ENCODE measurements at regions not wholly inside any gene's neighbourhood (a gene's known extent, or its start where the extent isn't known, plus 50 kb on each side); places are given as distances from the start of the nearest gene placed in this dataset.

- no peaks in the 10 kb centered on the region for H3K36me3 ChIP-seq (ENCODE audit: low read depth)
- H3K27ac ChIP-seq = peak overlapping the region; percentile 45
- H3K27me3 ChIP-seq (ENCODE audit: insufficient read depth, low read depth) = no peaks in the 10 kb centered on the region
- no peaks in the 10 kb centered on the region for H3K79me2 ChIP-seq (ENCODE audit: low read depth)
- POLR2A ChIA-PET (ENCODE audit: unreplicated experiment) = no interaction called here
- H3K4me2 ChIP-seq = peak overlapping the region; percentile 7; the same call in 1 of the 2 replicates
- no peak for DNase-seq
- H3K9me3 ChIP-seq (ENCODE audit: insufficient read depth, low read depth) = peaks cover 1% of the 10 kb centered on the region; the same call in 1 of the 2 replicates
- H3K4me1 ChIP-seq (replicated peaks; ENCODE audit: insufficient read depth) = peaks cover 16% of the 10 kb centered on the region
- H2AFZ ChIP-seq = no peak overlapping the region
- no peak overlapping the region for H3K4me3 ChIP-seq
- H4K20me1 ChIP-seq (ENCODE audit: insufficient read depth) = no peaks in the 10 kb centered on the region
- intact Hi-C loops (cut with micrococcal nuclease; ENCODE audit: unreplicated experiment) = no loop called here
- H3F3A ChIP-seq (ENCODE audit: insufficient read depth, low read depth) = no peaks in the 10 kb centered on the region
- TF ChIP-seq CTCF (conservative IDR thresholded peaks at IDR 0.05) (no peak), EZH2 (IDR thresholded peaks at IDR 0.05; ENCODE audit: low read depth) (no peak)
- CTCF ChIA-PET = no interaction called here
- no TSS peak for BruUV-seq (replicated peaks)
- no peaks in the 10 kb centered on the region for H3K9me2 ChIP-seq (ENCODE audit: insufficient read depth)
Measured at GRCh38 chr6:100210137-100211117, 216.4 kb upstream of the MCHR2 start.

GRCh38 chr6:100209323-100210136 is 215.5 kb upstream of the MCHR2 start:
- no peaks in the 10 kb centered on the region for H3K79me2 ChIP-seq (ENCODE audit: low read depth)
- no peaks in the 10 kb centered on the region for H3K9me2 ChIP-seq (ENCODE audit: insufficient read depth)
- H3K27me3 ChIP-seq (ENCODE audit: insufficient read depth, low read depth) = no peaks in the 10 kb centered on the region
- no peak overlapping the region for H3K4me3 ChIP-seq
- peak overlapping the region; percentile 45 for H3K27ac ChIP-seq
- no TSS peak for BruUV-seq (replicated peaks)
- peaks cover 16% of the 10 kb centered on the region for H3K4me1 ChIP-seq (replicated peaks; ENCODE audit: insufficient read depth)
- no peaks in the 10 kb centered on the region for H3F3A ChIP-seq (ENCODE audit: insufficient read depth, low read depth)
- H3K4me2 ChIP-seq = peak overlapping the region; percentile 7; the same call in 1 of the 2 replicates
- ChIA-PET POLR2A (ENCODE audit: unreplicated experiment) (no interaction called here), CTCF (no interaction called here)
- no peaks in the 10 kb centered on the region for H4K20me1 ChIP-seq (ENCODE audit: insufficient read depth)
- H3K9me3 ChIP-seq (ENCODE audit: insufficient read depth, low read depth) = peaks cover 8% of the 10 kb centered on the region
- intact Hi-C loops (cut with micrococcal nuclease; ENCODE audit: unreplicated experiment) = no loop called here
- H2AFZ ChIP-seq = no peak overlapping the region
- H3K36me3 ChIP-seq (ENCODE audit: low read depth) = no peaks in the 10 kb centered on the region
- no peak for DNase-seq
- TF ChIP-seq CTCF (conservative IDR thresholded peaks at IDR 0.05) (no peak), EZH2 (IDR thresholded peaks at IDR 0.05; ENCODE audit: low read depth) (no peak)

GRCh38 chr6:100203400-100203799 is 209.4 kb upstream of the MCHR2 start:
- ChIA-PET POLR2A (ENCODE audit: unreplicated experiment) (interaction anchor here (0.6 to 1.0 kb wide), 2 partner anchors 93 to 358 kb away, joined by 8 to 20 read pairs; no protein-coding TSS in a partner anchor), CTCF (no interaction called here)
- Histone ChIP-seq H3K4me3 (no peak overlapping the region), H3K36me3 (ENCODE audit: low read depth) (peaks cover 9% of the 10 kb centered on the region; the same call in 1 of the 2 replicates), H3K9me3 (ENCODE audit: insufficient read depth, low read depth) (peaks cover 17% of the 10 kb centered on the region), H3K27me3 (ENCODE audit: insufficient read depth, low read depth) (no peaks in the 10 kb centered on the region), H3K4me2 (no peak overlapping the region), H3K9me2 (ENCODE audit: insufficient read depth) (no peaks in the 10 kb centered on the region), H2AFZ (no peak overlapping the region), H3F3A (ENCODE audit: insufficient read depth, low read depth) (no peaks in the 10 kb centered on the region; the same call in none of the 2 replicates), H3K4me1 (replicated peaks; ENCODE audit: insufficient read depth) (peaks cover 16% of the 10 kb centered on the region), H4K20me1 (ENCODE audit: insufficient read depth) (no peaks in the 10 kb centered on the region), H3K27ac (peak overlapping the region; percentile 95), H3K79me2 (ENCODE audit: low read depth) (no peaks in the 10 kb centered on the region)
- no TSS peak for BruUV-seq (replicated peaks)
- DNase-seq = peak; percentile 16 to 76
- intact Hi-C loops (cut with micrococcal nuclease; ENCODE audit: unreplicated experiment) = loop anchor here (2.0 to 5.0 kb wide), 2 partner anchors 97 to 144 kb away; no protein-coding TSS in a partner anchor
- TF ChIP-seq EZH2 (IDR thresholded peaks at IDR 0.05; ENCODE audit: low read depth) = no peak
- TF ChIP-seq CTCF (conservative IDR thresholded peaks at IDR 0.05) = no peak
